Bronchial epithelial cell (primary cell): ENCODE measurements at regions not wholly inside any gene's neighbourhood (a gene's known extent, or its start where the extent isn't known, plus 50 kb on each side); places are given as distances from the start of the nearest gene placed in this dataset.

ENCODE experiments used
- DNase-seq: peaks from one replicate; pipeline ENCODE4 v3.0.0-alpha.2; 2010; ENCODE audit warnings: low read depth
- FAIRE-seq: peaks from 2 replicates; lab custom pipeline; 2011; peaks lifted over from hg19 to GRCh38; lab: Jason Lieb, UNC
- H3K27me3 ChIP-seq: 2 replicates; pipeline ENCODE4 v1.5.1; 2011; ENCODE audit warnings: low read length; ENCODE audit not compliant: control insufficient read depth, insufficient read depth
- H3K36me3 ChIP-seq: 2 replicates; pipeline ENCODE4 v1.5.1; 2011; ENCODE audit warnings: low read length; ENCODE audit not compliant: control insufficient read depth, insufficient read depth
- H3K4me3 ChIP-seq: 2 replicates; pipeline ENCODE4 v1.5.1; 2011; ENCODE audit warnings: mild to moderate bottlenecking, low read depth, low read length, control low read depth
- CTCF ChIP-seq: IDR thresholded peaks from 2 replicates; pipeline ENCODE4 v1.5.1; 2011; ENCODE audit warnings: mild to moderate bottlenecking, moderate library complexity, low read length, control low read depth, inconsistent platforms; ENCODE audit not compliant: insufficient read depth, severe bottlenecking

- no peak for TF ChIP-seq CTCF
- no peak overlapping the region for H3K4me3 ChIP-seq
- DNase-seq, result no peak
- peaks cover 2% of the 10 kb centered on the region for H3K27me3 ChIP-seq
- FAIRE-seq, result peak; percentile 60
- H3K36me3 ChIP-seq, result no peaks in the 10 kb centered on the region
These were observed 266.2 kb downstream of the NPHP4 start for GRCh38 chr1:5725855-5726585.

GRCh38 chr1:5725406-5725805 lies 266.8 kb downstream of the NPHP4 start:
- DNase-seq (no peak), FAIRE-seq (peak; percentile 66)
- Histone ChIP-seq H3K4me3 (no peak overlapping the region), H3K27me3 (peaks cover 2% of the 10 kb centered on the region), H3K36me3 (no peaks in the 10 kb centered on the region)
- TF ChIP-seq CTCF, result no peak

- Histone ChIP-seq H3K4me3 (no peak overlapping the region), H3K27me3 (peaks cover 2% of the 10 kb centered on the region), H3K36me3 (no peaks in the 10 kb centered on the region)
- no peak for FAIRE-seq
- no peak for TF ChIP-seq CTCF
- DNase-seq, result no peak
These were observed 267.4 kb downstream of the NPHP4 start for GRCh38 chr1:5724847-5725246.

GRCh38 chr1:5722635-5723164 lies 269.5 kb downstream of the NPHP4 start:
- no peak for DNase-seq
- no peaks in the 10 kb centered on the region for H3K36me3 ChIP-seq
- no peak for FAIRE-seq
- no peak for TF ChIP-seq CTCF
- H3K4me3 ChIP-seq, result no peak overlapping the region
- no peaks in the 10 kb centered on the region for H3K27me3 ChIP-seq

- DNase-seq, result no peak
These were observed 270.5 kb downstream of the NPHP4 start for GRCh38 chr1:5721634-5722215.

More at GRCh38 chr1:5721634-5722215, 270.5 kb downstream of the NPHP4 start:
- no peaks in the 10 kb centered on the region for H3K27me3 ChIP-seq
- H3K36me3 ChIP-seq, result no peaks in the 10 kb centered on the region
- TF ChIP-seq CTCF, result no peak
- no peak for FAIRE-seq
- H3K4me3 ChIP-seq, result no peak overlapping the region
